GM19468 (cell line): ENCODE measurements at regions not wholly inside any gene's neighbourhood (a gene's known extent, or its start where the extent isn't known, plus 50 kb on each side); places are given as distances from the start of the nearest gene placed in this dataset.
"Not testable (repeated sequence)": the region's sequence is repeated elsewhere in the genome, so short reads cannot be mapped to it uniquely, and the experiment has no call there.

ENCODE experiments used
- ATAC-seq: cut with Tn5 transposase; IDR thresholded peaks from one replicate; pipeline ENCODE4 v1.9.1; 2021; ENCODE audit warnings: mild to moderate bottlenecking, moderate library complexity, moderate number of reproducible peaks; ENCODE audit not compliant: unreplicated experiment; ENCODE audit errors: extremely low read depth

- ATAC-seq = no peak
Observed at GRCh38 chr6:130537447-130537846, 171.6 kb downstream of the TMEM200A start.

- no peak for ATAC-seq
Observed at GRCh38 chr6:130547723-130548122, 181.9 kb downstream of the TMEM200A start.

- ATAC-seq = no peak
Observed at GRCh38 chr6:130557481-130558112, 191.8 kb downstream of the TMEM200A start.

GRCh38 chr6:130558131-130558530 lies 192.3 kb downstream of the TMEM200A start:
- ATAC-seq = no peak

- no peak for ATAC-seq
Observed at GRCh38 chr6:130559166-130559565, 193.3 kb downstream of the TMEM200A start.

DNA sequence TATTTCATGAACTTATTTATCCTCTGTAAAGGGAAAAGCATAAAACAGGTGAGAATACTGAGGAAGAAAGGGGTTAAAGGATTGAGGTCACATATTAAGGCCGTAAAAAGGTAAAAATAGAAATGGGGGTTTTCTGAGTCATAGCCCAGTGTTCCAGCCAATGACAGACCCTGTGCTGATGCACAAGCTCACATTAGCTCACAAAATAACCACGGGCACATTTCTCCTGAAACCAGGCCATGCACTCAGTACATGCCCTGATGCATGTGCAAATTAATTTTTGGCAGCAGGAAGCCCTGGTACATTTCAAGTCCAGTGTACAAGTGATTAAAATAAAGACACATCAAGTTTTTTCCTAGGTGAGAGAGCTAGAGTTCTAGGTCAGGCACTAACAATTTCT lies 194.4 kb downstream of the TMEM200A start:
- ATAC-seq = no peak

DNA sequence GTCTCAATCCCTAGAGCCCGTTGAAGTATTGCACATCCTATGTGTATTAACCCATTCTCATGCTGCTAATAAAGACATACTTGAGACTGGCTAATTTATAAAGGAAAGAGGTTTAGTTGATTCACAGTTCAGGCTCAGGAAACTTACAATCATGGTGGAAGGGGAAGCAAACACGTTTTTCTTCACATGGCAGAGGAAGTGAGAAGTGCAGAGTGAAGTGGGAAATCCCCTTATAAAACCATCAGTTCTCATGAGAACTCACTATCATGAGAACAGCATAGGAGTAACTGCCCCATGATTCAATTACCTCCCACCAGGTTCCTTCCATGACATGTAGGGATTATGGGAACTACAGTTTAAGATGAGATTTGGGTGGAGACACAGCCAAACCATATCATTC lies 195.3 kb downstream of the TMEM200A start:
- not testable (repeated sequence) for ATAC-seq

- no peak for ATAC-seq
Observed at GRCh38 chr6:130565696-130566095, 199.9 kb downstream of the TMEM200A start.

DNA sequence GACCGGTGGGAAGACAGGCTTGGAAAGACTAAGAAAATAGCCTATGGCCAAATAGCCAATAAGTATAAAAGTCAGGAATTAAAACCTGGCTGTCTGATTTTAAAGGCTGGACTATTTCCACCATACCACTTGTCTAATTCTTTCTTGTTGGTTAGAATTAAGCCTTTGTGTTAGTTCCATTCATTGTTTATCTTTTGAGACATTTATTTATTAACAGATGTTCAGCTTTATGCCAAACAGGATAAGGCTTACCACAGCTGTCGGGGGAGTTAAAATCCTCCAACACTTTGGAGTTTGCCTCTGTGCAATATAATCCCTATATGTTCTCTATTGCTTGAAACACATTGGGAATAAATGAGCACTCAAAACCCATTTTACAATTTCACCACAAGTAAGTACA lies 208.3 kb downstream of the TMEM200A start:
- no peak for ATAC-seq

DNA sequence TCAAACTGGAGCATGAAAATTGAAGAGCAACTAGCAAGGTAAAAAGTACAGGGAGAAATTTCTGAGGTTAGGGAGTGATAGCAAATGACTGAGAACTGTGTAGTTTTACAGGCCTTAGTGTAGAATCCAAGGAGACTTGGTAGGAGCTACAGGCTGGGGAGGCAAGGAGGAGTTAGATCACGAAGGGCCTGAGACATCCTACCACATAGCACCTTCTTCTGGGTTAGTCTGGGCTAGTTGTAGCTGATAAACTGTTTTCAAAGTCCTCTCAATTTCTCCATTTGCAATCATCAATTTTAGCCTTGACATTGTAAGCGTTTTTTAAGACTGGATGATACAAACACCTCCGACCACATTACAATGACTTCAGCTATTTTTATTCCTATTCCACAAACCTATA lies 209.7 kb downstream of the TMEM200A start:
- ATAC-seq = no peak

GRCh38 chr6:130575971-130576370 lies 210.2 kb downstream of the TMEM200A start:
- peak; percentile 96 for ATAC-seq

DNA sequence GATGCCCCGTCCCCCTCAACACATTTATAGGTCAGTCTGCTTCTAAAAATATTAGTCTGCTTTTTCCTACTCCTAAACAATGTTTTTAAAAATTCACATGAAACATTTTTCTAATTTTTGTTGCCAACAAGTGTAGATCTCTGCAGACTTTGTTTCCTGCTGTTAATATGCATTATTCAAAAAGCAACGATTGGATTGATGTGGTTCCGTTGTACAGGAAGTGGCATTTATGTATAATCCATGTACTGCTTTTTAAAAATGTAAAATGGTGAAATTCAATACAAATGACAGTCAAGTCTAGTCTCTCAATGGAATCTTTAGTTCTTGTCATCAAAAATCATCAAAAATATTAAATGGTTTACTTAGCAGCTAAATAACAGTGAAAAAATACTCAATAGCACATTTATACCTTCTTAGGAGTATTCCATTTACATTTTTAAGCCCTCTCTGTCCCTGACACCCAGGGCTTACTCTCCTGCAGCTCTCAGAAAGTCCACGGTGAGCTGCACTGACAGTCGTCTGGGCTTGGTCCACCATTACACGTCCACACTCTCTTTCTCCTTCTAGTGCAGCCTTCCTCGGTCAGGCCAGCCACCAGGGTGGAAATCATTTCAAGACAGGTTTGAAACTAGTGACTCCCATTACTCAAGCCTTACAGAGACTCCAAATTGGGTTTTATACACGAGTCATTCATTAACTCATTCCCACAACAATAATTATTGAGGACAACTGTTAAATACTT lies 211.5 kb downstream of the TMEM200A start:
- no peak for ATAC-seq

DNA sequence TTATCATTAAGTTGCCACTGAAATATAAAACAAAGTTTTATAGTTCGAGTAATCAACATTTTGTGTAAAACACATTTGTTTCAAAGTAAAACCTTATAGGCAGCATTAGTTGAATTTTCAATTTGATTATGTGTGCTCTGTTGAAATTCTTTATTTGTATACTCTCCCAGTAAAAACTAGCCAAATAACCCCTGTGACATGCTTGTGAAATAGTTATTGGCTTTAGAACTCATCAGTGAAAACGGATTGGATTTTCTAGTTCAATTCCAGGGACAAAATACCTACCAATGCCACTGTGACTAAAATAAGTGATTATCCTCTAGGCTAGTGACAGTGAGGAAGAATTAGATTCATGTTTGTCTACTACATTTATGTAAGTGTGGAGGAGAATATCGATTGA lies 212.9 kb downstream of the TMEM200A start:
- ATAC-seq = no peak

DNA sequence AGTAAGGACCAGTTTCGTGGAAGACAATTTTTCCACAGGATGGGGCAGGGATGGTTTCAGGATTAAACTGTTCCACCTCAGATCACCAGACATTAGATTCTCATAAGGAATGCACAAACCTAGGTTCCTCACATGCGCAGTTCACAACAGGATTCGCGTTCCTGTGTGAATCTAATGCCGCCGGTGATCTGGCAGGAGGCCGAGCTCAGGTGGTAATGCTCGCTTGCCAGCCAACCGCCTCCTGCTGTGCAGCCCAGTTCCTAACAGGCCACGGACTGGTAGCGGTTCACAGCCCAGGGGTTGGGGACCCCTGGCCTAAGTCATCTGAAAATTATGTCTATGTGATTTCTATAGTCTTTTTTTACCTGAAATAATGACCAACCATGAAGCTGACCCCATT lies 217.5 kb downstream of the TMEM200A start:
- no peak for ATAC-seq

DNA sequence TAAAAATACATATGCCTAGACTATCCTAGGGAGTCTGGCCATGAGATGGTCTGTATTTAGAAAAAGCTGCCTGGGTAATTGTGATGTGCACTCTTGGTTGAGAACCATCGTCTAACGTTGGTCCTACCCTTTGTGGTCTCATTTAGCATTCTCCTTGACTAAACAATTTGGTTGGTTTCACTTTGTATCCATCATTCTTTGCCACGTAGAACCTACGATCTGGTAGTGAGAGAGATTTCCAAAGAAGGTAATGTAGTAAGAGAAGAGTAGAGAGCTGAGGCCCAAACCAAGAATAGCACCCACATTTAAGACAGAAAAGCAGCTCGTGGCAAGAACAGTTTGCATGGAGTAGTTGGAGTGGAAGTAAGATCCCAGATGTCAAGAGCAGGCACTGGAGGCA lies 219.8 kb downstream of the TMEM200A start:
- ATAC-seq = no peak

DNA sequence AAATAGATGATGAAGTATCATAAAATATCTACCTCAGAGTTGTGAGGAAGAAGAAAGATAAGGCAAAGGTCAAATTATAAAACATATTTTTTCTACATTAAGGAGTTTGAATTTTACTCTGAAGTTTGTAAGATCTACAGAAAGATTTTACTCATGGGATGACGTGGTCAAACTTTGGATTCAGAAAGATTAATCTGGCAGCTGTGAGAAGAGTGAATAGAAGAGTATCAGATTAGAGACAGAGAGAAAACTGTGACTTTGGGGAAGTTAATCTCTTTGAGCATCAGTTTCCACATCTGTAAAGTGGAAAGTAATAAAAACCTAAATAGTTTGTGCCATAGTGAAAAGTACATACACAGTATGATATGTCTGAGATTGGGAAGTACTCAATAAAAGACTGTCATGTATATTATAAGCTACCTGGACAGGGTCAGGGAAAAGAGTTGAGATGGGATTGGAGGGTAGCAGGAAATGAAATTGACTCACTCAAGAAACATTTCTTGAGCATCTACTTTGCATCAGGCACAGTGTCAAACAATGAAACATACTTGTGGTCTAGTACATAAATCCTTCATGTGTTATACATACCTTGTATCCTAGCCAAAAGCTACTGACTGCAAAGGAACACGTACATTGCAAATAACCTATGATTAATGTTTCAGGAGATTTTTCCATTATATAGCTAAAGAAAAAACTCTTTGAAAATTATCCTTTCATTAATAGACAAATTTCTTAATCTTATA lies 222.1 kb downstream of the TMEM200A start:
- ATAC-seq = no peak

- no peak for ATAC-seq
Observed at GRCh38 chr6:130593200-130593599, 227.4 kb downstream of the TMEM200A start.

DNA sequence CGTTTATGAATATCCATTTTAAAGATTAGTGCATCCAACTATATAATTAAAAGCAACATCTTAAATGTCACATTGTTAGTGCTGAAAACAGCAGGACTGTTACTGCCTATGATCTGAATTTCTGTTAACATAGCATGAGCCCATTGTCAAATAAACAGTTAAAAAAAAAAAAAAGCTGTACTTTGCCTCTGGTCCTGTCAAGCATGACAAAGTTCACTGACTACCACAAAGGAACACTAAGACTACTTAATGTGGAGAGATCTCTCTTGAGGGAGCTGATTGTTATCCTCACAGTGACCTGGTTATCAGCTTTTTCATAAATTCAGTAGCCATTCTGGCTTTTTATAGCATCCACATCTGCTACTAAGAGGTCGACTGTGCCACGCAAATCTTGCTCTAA lies 228.1 kb downstream of the TMEM200A start:
- ATAC-seq = no peak

DNA sequence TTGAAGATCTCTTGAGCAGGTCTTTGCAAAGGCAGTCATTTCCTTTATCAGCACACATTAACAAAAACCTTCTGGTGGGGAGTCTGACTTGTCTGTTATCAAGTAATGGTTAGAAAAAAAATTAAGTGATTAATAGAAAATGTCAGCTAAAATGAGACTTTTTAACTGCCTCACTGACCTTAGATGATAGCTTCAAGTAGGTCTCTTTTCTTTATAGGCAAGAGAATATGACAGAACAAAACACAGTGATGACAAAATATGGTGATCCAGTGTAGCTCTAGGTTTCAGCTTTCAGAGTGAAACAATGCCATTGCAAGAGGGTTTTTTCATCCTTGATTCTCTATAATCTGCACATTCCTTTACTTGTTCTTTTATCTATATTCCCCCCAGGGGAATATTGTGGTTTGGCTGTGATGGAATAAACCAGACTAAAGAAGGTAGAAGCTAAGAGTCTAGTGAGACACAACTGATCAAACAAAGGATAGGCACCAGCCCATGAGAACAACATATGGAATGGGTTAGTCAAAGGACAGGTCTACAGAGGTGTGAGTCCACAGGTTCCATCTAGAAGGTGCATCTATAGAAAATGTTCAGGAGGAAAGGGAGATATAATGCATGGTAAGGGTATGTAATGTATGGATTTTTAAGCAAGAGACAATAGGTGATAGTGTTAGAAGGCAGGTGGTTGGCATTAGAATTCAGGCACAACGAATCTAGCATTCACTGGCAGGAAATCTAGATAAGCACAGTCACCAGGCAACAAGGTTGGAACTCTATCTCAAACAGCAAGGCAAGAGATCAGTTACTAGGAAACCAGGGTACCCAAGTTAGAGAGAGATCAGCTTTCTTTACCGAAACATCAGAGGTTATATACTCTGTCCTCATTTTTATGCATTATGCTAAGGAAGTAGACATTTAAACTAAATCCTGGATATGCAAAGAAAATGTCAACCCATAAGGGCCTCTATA lies 228.9 kb upstream of the SMLR1 start:
- no peak for ATAC-seq

DNA sequence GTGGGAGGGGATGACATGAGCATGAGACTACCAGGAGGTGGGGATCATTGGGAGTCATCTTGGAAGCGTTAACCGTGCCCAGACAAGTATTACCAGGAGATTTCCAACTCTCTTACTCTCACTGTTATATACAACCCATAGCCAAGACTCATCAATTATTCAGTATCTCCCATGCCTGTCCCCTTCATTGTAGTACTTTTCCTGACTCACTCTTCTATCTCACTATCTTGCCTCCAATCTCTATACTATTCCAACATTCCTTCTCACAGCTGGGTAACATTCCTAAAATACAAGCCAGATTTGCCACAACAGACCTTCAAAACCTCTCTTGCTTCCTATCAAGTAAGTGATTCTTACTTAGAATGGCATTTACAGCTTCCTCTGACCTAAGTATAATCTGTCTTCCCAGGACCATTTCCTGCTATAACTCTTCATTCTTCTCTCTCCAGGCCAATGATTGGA lies 226.3 kb upstream of the SMLR1 start:
- ATAC-seq = no peak
